ENCODE measurements at regions not wholly inside any gene's neighbourhood (a gene's known extent, or its start where the extent isn't known, plus 50 kb on each side); places are given as distances from the start of the nearest gene placed in this dataset.

DNA sequence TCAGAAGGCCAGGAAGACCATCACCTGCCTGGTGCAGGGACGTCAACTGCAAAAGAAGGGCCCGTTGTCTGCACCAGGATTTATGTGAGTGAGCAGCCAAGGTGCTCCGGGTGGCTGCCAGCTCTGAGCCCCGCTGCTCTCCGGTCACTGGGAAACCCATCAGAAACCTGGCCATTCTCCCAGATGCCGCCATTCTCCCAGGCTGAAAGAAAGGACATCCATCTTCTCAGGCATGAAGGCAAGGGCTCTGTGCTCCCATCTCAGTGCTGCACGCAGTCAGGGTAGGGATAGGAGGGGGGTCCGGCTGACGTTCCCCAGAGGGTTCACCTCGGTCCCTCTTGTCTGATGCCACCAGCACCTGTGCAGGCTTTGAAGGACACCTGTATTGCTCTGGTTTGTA lies 158.4 kb downstream of the ERCC6L2 start:
- no peaks in the 10 kb centered on the region for H3K79me2 ChIP-seq (ENCODE audit: control insufficient read depth, low read length)
- no peaks in the 10 kb centered on the region for H3K27me3 ChIP-seq (ENCODE audit: control insufficient read depth, low read length)

DNA sequence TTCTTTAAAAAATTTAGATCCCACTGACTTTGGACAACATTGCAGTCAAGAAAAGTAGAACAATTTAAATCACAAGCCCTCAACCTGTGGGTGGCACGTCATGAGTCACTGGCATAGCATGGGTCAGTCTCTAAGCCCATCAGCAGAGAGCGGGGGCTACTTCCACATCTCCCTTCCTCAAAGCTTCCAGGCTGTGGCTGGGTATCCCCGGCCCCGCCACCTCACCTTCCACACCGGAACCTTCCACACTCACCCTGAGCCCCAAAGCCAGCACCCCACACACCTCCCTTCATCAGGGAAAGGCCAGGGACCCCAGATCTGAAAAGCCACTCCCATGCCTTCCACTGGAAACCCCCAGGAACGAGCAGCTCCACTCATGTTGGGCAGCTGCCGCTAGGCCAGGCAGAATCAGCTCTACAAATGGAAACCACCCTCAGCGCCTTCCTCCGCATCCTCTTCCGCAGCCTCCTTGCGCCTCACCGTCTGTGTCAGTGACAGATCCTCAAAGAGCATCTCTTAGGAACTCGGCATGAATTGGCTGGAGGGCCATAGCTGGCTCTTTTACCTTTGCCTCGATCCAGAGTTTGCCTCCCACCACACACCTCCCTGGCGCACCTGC lies 156.5 kb downstream of the ERCC6L2 start:
- H3K27me3 ChIP-seq (ENCODE audit: control insufficient read depth, low read length): no peaks in the 10 kb centered on the region
- H3K4me1 ChIP-seq (ENCODE audit: control insufficient read depth, low read length): no peaks in the 10 kb centered on the region
- H3K9me3 ChIP-seq (ENCODE audit: control insufficient read depth, insufficient read depth, low read length): no peaks in the 10 kb centered on the region; the same call in 1 of the 2 replicates
- no peak overlapping the region for H3K27ac ChIP-seq (ENCODE audit: low read depth, low read length)
- no peak for TF ChIP-seq EZH2phosphoT487 (IDR thresholded peaks at IDR 0.05; ENCODE audit: borderline replicate concordance, low read length)
- TF ChIP-seq, protein P1, sequence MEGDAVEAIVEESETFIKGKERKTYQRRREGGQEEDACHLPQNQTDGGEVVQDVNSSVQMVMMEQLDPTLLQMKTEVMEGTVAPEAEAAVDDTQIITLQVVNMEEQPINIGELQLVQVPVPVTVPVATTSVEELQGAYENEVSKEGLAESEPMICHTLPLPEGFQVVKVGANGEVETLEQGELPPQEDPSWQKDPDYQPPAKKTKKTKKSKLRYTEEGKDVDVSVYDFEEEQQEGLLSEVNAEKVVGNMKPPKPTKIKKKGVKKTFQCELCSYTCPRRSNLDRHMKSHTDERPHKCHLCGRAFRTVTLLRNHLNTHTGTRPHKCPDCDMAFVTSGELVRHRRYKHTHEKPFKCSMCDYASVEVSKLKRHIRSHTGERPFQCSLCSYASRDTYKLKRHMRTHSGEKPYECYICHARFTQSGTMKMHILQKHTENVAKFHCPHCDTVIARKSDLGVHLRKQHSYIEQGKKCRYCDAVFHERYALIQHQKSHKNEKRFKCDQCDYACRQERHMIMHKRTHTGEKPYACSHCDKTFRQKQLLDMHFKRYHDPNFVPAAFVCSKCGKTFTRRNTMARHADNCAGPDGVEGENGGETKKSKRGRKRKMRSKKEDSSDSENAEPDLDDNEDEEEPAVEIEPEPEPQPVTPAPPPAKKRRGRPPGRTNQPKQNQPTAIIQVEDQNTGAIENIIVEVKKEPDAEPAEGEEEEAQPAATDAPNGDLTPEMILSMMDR (IDR thresholded peaks at IDR 0.05; ENCODE audit: low read depth, low read length, poor library complexity, severe bottlenecking): no peak
- H4K20me1 ChIP-seq (ENCODE audit: control insufficient read depth, insufficient read depth, low read depth, low read length): no peaks in the 10 kb centered on the region
- no peak overlapping the region for H3K4me2 ChIP-seq (ENCODE audit: low read length)
- no peaks in the 10 kb centered on the region for H3K9me2 ChIP-seq (replicated peaks; ENCODE audit: control insufficient read depth, low read length)
- H3K36me3 ChIP-seq (ENCODE audit: control insufficient read depth, low read length): no peaks in the 10 kb centered on the region
- no peaks in the 10 kb centered on the region for H3K79me2 ChIP-seq (ENCODE audit: control insufficient read depth, low read length)
- H3K4me3 ChIP-seq (ENCODE audit: low read length): no peak overlapping the region
- no peaks in the 10 kb centered on the region for H3F3A ChIP-seq (ENCODE audit: control insufficient read depth, insufficient read depth)

More for the DNA sequence above, 158.4 kb downstream of the ERCC6L2 start:
- Histone ChIP-seq H3F3A (ENCODE audit: control insufficient read depth, insufficient read depth) (no peaks in the 10 kb centered on the region), H4K20me1 (ENCODE audit: control insufficient read depth, insufficient read depth, low read depth, low read length) (no peaks in the 10 kb centered on the region), H3K4me1 (ENCODE audit: control insufficient read depth, low read length) (no peaks in the 10 kb centered on the region), H3K27ac (ENCODE audit: low read depth, low read length) (no peak overlapping the region), H3K4me2 (ENCODE audit: low read length) (no peak overlapping the region), H3K9me3 (ENCODE audit: control insufficient read depth, insufficient read depth, low read length) (no peaks in the 10 kb centered on the region; the same call in 1 of the 2 replicates), H3K4me3 (ENCODE audit: low read length) (no peak overlapping the region), H3K9me2 (replicated peaks; ENCODE audit: control insufficient read depth, low read length) (no peaks in the 10 kb centered on the region), H3K36me3 (ENCODE audit: control insufficient read depth, low read length) (no peaks in the 10 kb centered on the region)
- no peak for TF ChIP-seq EZH2phosphoT487 (IDR thresholded peaks at IDR 0.05; ENCODE audit: borderline replicate concordance, low read length)
- TF ChIP-seq, protein P1 (IDR thresholded peaks at IDR 0.05; ENCODE audit: low read depth, low read length, poor library complexity, severe bottlenecking): no peak

DNA sequence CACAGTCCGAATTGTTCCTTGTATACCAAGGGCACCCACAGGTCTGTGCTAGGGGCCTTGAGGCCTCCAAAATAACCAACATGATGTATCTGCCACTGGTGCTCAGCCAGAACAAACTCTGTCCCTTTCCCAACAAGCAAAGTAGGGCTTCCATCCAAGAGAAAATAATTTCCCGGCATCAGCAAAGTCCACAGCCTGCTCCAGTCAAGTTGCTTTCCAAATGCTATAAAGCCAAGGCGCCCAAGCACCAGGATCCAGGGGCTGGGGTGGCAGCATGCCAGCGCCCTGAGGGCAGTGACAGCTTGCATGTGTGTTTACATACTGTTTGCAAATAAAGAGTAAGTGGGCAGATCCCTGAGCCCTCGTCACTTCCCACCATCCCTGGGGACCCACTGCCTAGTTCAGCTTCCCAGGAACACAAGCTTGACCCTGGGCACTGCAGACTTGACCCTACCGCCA lies 155.9 kb downstream of the ERCC6L2 start:
- TF ChIP-seq, protein P1 (IDR thresholded peaks at IDR 0.05; ENCODE audit: low read depth, low read length, poor library complexity, severe bottlenecking): no peak
- no peaks in the 10 kb centered on the region for H3K9me2 ChIP-seq (replicated peaks; ENCODE audit: control insufficient read depth, low read length)
- H3K79me2 ChIP-seq (ENCODE audit: control insufficient read depth, low read length): no peaks in the 10 kb centered on the region
- no peaks in the 10 kb centered on the region for H3K27me3 ChIP-seq (ENCODE audit: control insufficient read depth, low read length)
- no peak overlapping the region for H3K4me2 ChIP-seq (ENCODE audit: low read length)
- H3K4me1 ChIP-seq (ENCODE audit: control insufficient read depth, low read length): no peaks in the 10 kb centered on the region
- H3K36me3 ChIP-seq (ENCODE audit: control insufficient read depth, low read length): no peaks in the 10 kb centered on the region
- no peak overlapping the region for H3K4me3 ChIP-seq (ENCODE audit: low read length)
- no peaks in the 10 kb centered on the region for H4K20me1 ChIP-seq (ENCODE audit: control insufficient read depth, insufficient read depth, low read depth, low read length)
- H3K27ac ChIP-seq (ENCODE audit: low read depth, low read length): no peak overlapping the region
- no peaks in the 10 kb centered on the region for H3F3A ChIP-seq (ENCODE audit: control insufficient read depth, insufficient read depth)
- no peaks in the 10 kb centered on the region; the same call in 1 of the 2 replicates for H3K9me3 ChIP-seq (ENCODE audit: control insufficient read depth, insufficient read depth, low read length)

All from DOHH2 (cell line).